OCI-LY3 (cell line): ENCODE measurements at regions not wholly inside any gene's neighbourhood (a gene's known extent, or its start where the extent isn't known, plus 50 kb on each side); places are given as distances from the start of the nearest gene placed in this dataset.

ENCODE experiments used
- EZH2phosphoT487 ChIP-seq: fragments of 200-600 bp; shearing (Covaris generic); IDR thresholded peaks from 2 replicates; pipeline ENCODE4 v1.6.1; 2018; ENCODE audit warnings: antibody characterized with exemption, mixed run types, low read depth
- TF ChIP-seq, protein P1 (sequence below): fragments of 200-600, 300-600 bp; sonication (generic); IDR thresholded peaks from 2 replicates; pipeline ENCODE4 v1.5.1; 2014; ENCODE audit warnings: antibody characterized with exemption, low read length, low read depth

GRCh38 chr6:140205795-140206593 lies 831.5 kb upstream of the CITED2 start:
- TF ChIP-seq, protein P1, sequence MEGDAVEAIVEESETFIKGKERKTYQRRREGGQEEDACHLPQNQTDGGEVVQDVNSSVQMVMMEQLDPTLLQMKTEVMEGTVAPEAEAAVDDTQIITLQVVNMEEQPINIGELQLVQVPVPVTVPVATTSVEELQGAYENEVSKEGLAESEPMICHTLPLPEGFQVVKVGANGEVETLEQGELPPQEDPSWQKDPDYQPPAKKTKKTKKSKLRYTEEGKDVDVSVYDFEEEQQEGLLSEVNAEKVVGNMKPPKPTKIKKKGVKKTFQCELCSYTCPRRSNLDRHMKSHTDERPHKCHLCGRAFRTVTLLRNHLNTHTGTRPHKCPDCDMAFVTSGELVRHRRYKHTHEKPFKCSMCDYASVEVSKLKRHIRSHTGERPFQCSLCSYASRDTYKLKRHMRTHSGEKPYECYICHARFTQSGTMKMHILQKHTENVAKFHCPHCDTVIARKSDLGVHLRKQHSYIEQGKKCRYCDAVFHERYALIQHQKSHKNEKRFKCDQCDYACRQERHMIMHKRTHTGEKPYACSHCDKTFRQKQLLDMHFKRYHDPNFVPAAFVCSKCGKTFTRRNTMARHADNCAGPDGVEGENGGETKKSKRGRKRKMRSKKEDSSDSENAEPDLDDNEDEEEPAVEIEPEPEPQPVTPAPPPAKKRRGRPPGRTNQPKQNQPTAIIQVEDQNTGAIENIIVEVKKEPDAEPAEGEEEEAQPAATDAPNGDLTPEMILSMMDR, result no peak
- no peak for TF ChIP-seq EZH2phosphoT487
